ENCODE measurements at regions not wholly inside any gene's neighbourhood (a gene's known extent, or its start where the extent isn't known, plus 50 kb on each side); places are given as distances from the start of the nearest gene placed in this dataset.

DNA sequence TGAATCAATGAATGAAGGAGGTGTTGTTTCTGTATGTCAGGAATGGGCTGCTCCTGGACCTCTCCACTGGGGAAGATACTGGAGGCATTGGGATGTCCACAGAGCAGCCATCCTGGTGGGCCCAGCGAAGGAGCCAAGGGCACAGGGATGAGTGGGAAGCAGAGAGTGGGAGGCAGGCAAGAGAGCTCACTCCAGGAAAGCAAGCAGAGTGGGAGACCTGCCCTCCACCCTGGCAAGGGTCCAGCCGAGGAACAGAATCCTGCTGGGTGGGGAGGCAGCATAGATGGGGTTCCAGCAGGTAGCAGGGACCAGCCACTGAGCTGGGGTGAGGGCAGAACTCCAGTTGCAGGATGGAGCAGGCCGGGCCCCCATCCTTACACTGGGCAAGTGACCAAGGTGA is 71.9 kb upstream of the AMZ2 start:
- no peak for TF ChIP-seq CTCF (IDR thresholded peaks at IDR 0.05)
- no peak for TF ChIP-seq POLR2A (IDR thresholded peaks at IDR 0.05)
